Superior temporal gyrus (tissue), 1 donor: ENCODE measurements at regions not wholly inside any gene's neighbourhood (a gene's known extent, or its start where the extent isn't known, plus 50 kb on each side); places are given as distances from the start of the nearest gene placed in this dataset.

Experiments
- DNase-seq: peaks from one replicate; pipeline ENCODE4 v3.0.0-alpha.2; 2016; ENCODE audit errors: extremely low spot score

DNA sequence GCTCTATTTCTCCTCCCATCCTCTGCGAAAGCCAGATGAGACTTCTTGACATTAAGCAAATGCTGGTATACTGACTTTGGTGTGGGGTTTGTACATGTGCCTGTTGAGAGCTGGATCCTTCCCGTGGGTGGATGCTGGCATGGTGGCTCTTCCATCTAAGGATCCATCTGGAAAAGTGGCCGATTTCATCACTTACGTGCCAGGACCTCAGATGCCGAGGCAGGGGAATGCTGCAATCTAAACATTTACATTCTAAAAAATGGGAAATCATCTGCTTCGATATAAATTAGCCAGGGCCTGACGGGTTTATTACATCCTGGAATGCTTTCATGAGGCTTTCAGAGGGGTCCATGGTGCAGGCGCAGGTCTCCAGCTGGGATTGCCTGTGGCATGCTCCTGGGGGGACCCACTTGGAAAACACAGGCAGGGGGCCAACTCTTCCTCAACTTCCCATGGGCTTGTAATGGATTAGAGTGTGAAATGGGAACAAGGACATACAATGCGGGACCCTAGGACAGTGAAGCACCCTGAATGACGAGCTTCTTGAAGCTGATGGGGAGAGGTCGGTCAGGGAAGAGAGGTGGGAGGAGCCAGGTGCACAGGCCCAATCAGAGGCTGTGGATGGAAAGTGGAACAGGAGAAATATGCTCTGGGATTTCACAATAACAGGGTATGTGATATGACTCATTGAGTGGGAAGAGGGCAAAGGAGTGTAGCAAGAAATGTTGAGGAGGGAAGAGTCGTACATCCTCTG, 105.5 kb upstream of the PITX1 start:
- peak; percentile 20 for DNase-seq

DNA sequence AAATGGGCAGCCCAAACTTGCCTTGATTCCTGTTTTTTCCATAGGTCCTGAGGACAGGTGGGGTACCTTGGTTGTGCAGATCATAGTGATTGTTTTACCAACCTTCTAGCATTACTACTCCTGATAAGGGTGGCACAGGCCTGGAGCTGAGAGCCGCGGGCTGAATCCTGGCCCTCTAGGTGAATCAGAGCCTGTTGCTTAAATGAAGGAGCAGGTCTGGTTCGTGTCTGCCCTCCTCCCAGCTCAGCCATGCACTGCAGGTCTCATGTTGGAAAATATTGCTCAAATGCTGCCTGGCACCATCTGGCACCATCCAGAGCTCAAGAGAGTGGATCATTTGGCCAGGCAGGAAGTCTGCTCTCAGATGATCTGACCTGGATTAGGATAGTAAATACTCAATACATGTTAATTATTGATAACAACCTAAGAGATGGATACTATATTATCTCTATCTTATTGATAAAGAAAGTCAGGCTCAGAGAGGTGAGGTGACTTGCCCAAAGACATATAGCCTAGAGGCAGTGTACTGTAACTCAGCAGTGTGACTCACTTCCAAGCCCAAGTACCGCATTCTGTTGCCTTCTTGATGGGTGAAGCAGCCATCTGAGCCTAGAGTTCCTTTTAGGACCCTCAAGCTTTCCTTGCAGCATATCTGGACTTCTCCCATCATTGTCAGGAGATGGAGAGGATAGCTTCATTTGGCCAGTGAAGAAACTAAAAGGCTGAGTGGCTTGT, 104.3 kb upstream of the PITX1 start:
- no peak for DNase-seq

DNA sequence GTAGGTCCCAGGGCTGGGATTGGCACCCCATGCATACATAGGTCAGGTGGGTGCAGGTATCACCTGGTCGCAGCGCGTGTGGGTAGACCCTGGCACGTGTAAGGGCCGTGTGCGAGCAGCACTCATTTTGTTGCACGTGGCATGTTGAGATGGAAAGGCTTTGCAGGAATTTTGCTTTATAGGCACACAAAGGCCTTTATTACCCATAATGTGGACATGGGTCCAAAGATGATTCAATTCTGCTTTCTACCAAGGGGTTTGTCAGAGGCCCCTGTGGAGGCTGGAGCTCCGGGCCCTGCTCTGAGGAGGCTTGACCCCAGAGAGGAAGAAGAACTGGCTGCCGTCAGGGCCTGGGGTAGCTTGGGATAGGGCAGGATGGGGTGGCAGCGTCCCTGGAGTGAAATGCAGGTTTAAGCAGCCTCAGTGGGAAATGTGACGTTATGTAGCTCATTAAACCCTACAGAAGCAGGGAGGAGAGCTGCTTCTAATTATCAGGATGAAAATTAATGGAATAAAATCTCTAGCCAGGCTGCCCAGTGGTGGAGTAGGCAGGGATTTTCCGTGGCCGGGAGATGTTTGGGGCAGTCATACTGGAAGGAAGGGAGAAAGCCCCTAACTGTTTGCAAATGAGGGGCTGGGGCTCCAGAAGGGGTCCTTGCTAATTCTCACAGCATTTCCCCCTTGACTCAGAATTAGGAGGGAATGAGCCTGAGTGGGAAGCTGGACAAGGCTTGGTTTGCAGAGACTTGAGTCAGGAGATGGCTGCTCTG, 103.3 kb upstream of the PITX1 start:
- no peak for DNase-seq

DNA sequence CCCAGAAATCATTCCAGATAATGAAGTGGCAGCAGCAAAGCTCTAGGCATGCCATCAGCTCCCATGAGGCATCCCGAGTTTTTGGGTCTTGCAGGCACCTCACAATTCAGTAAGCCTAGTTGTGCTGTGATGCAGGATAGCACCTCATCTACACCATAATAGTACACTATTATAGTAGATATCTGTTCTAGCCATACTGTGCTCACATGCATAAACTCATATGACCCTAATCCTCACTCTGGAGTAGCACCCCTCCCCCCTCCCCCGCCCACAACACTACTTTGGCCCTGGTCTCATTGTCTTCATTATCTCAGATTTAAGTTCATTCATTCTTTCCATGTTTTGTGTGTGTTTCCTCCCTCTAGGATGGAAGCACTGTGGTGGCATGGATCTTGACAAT, 102.5 kb upstream of the PITX1 start:
- no peak for DNase-seq

DNA sequence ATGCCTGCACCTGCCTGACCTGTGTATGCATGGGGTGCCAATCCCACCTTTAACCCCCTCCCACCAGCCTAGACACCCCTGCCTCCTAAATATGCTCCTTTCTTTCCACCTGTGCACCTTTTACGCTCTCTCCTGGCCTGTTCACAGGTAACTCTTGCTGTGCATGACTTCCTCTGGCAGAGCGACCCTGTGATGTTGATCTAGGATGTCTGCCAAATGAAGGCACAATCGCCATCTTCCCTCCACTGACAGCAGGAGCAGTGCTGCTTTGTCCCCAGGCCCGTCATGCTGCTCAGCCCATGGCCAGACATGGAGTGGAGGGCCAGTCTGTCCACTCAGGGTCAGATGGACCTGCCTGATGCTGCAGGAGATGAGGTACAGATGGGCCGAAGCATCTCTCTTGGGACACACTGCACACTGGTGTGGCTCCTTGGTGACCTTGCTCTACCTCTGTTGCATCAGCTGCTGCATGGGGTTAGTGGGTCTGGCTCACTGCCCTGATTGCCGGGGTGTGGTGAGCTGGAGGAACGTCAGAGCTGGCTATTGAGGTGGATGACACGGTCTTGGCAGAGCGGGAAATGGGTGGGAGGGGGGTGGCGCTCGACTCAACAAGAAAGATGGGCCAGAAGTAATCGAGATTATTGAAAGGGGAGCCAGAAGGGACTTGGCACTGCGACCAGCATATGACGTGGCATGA, 101.7 kb upstream of the PITX1 start:
- DNase-seq = no peak

DNA sequence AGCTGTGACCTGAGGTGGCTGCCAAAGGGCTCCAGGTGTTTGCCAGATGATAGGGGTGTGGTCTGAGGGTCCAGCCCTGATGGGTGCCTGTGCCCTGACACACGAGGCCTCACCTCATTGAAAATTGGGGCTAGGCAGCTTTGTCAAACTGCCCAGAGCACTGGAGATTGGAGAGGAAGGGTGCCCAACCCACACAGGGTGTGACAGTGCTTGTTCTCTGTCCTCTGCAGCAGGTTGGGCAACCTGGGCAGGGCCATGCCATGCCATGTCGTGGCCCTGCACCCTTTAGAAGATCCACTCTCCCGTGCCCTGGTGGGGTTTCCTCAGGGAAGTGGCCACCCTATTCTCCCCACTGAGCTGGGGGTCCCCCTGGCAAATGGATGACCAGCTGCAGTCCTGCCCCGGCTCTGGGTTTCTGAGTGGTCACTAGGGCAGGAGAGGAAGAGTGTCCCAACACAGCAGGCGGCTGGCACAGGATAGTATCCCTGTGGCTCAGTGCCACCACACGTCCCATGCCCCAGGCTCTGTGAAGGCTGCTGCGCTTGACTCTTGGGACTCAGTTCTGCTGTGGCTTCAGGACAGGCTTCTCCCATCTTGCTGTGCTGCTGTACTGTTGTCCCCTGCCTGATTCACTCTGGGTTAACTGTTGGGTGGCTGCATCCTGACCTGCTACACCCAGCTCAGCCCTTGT, 100.8 kb upstream of the PITX1 start:
- no peak for DNase-seq

DNA sequence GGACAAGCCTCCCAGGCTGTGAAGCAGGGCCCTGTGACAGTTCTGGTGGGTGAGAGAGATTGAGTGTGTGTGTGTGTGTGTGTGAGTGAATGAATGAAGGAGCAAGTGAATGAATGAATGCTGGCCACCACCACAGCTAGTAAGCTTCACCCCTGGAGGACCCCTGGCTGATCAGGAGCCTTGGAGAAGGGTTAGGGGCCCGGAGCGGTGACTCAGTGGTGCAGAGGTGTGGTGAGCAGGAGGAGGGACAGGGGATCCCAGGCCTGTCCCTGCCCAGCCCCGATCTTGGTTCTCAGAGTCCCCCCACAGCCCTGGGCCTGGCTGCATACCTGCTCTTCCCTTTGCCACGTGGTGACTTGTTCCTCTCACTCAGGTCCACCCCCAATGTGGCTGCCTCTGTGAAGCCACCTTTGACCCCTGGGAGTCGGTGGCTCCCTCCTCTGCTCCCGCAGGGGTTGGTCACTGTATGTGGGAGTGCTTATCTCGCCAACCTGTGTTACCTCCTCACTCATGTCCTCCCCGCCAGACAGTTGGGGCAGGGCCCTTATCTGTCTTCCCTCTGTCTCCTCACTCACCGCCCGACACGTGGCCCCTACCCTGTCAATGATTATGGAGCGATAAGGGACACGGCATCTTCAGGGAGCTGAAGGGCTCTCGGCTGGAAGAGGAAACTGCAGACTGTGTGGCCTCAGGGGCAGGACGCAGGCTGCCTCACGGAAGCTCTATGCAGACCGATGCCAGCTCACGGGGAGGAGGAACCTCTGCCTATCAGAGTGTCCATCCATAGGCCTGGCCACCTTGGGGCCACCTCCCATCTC, 99.9 kb upstream of the PITX1 start:
- no peak for DNase-seq

DNA sequence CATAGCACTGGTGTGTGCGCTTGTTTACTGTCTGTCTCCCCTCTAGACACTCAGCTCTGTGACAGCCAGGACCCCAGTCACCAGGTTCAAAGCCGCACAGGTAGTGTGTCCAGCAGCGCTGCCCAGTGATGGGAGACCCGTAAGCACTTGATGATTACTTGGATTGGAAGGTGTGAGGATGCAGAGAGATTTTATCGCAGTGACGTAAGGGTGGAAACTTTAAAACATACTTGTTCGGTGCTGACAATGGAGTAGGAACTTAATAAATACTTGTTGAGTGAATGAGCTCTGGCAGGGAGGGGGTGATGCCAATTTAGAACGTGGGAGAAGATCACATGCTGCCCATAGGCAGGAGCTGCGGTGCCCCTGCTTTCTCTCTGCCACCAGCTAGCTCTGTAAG, 99.2 kb upstream of the PITX1 start:
- DNase-seq = no peak

DNA sequence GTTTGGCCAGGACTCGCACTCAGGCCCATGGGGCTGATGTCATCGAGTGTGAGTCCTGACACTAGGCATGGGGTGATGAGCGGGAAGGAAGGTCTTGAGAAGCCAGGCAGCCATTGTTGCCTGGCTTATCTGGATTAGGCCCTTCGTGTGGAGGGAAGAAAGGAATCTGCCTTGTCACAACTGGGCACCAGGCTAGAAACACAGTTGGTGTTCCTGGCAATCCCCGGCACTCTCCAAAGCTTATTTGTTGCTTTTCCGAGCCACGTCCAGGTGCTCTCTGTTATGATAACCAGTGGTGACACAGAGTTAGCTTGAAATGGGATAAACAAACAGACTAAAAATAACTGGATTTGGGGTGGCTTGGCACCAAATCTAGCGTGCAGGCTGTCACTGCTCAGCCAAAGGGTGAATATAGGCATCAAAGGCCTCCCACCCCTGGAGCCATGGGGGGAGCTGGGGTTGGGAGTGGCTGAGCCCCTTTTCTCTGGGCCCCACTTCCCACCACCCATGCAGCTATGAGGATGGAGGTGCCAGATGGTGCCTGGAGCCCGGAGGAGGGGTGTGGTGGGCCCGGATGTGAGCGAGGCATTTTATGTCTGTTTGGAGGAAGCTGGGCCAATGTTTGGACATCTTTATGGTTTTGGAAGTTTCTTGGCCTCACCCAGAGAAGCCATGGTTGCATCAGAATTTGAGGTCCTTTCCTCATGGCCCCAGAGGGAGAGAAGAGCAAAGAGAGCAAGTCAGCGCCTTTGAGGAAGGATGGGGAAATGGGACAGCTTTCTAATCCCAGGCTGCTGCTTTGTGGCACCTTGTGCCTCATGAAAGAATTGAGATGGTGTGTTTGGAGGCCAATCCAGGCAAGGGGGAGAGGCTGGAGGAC, 98.0 kb upstream of the PITX1 start:
- DNase-seq = no peak

DNA sequence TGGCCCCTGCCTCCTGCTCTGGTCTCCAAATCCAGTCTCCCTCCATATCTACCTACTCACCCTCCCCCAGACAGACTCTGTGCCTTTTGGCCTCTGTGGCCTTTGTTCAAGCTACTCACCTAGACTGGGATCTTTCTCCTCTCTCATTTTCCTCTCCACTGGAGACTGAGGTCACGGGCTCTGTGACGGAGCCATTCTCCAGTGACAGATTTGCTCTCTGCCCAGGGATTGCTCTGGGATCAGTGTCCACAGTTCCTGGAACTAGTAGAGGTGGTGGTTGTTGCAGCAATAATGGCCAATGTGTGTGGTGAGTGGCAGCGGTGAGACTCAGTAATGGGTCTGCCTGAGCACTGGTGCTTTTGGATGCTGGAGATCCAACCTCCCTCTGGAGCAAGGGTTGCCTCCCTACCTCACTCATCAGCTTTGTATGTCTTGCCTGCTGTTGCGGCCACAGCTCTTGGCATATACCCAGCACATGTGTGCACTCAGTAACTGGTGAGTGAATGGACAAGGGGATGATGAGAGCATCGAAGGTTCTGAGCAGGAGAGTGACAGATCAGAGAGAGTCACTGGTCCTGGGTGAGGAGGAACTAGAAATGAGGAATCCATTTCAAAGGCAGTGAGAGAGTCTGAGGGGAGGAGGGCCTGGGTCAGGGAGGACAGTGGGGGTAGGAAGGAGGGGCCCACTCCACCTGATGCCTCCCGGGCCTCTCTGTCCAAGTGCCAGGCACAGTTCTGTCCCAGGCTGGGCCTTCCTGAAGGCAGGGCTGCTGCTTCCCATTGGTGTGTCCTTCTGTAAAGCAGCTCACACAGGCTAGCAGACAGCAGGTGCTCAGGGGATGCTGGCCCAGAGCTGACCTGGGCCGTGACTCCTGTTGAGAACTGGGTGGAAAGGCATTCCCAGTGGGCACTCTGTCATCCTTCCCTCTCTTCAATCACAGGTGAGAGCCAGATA, 96.5 kb upstream of the PITX1 start:
- DNase-seq = no peak

DNA sequence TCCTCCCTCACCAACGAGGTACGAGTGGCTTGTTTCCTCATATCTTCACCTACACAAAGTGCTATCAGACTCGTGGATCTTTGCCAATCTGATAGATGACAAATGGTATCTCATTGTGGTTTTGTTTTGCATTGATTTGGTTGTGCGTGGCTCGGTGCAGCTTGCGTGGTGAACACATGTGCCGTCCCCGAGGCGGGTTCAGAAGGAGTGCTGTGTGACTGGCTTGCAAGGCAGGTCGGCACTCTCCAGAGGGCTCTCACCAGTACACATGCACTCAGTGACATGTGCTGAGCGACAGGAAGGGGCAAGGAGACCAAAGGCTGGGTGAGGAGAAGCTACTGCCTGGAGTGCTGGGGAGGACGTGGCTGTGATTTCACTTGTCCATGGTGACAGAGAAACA, 95.3 kb upstream of the PITX1 start:
- no peak for DNase-seq

DNA sequence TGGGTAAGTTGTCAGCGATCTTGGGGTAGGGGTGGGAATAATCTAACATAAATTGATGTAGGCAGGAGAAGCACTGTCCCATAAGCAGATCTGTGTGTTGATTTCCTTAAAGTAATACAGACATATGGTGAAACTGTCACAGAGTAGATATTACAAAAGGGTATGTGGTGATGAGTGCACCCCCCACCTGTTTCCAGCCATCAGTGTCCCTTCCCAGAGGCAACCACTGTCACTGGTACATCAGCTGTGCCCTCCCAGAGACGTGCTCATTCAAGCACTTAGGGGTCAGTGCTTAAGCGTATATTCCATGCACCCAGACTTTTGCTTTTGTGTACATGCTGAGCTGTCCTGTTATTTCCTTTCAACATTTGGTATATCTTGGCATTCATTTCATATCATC, 94.3 kb upstream of the PITX1 start:
- no peak for DNase-seq

DNA sequence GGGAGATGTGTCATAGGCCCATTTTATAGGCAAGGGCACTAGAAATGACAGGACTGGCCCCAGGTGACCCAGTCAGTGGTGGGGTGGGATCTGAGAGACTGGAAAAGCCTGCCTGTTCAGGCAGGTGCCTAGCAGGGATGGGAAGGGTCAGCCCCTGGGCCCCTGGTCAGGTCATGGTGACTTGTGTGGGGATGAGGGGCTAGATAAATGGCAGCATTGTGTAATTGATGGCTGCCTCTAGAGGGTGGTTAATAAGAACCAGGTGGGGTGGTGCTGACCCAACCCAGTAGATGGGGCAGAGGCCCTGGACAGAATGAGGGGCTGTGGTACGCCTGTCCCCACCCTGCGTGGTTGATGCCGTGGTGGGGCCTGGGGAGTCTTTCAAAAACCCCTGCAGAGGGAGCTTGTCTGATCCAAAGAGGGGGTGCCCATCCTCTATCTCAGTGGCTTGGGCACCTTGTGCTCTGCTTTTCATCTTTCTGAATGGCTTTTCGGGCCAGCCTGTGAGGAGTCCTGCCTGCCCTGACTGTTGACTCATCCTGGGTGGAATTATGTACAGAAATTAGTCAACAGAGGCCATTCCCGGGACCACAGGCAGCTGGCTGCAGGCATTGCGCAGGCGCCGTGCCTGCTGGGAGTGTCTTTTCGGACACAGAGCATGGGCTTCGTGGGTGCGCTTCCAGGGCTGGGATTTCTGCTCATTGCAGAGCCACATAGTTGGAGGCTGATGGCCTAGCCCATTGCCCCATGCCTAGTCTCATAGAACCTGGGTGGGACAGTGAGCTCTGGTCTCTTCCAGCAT, 93.6 kb upstream of the PITX1 start:
- no peak for DNase-seq

DNA sequence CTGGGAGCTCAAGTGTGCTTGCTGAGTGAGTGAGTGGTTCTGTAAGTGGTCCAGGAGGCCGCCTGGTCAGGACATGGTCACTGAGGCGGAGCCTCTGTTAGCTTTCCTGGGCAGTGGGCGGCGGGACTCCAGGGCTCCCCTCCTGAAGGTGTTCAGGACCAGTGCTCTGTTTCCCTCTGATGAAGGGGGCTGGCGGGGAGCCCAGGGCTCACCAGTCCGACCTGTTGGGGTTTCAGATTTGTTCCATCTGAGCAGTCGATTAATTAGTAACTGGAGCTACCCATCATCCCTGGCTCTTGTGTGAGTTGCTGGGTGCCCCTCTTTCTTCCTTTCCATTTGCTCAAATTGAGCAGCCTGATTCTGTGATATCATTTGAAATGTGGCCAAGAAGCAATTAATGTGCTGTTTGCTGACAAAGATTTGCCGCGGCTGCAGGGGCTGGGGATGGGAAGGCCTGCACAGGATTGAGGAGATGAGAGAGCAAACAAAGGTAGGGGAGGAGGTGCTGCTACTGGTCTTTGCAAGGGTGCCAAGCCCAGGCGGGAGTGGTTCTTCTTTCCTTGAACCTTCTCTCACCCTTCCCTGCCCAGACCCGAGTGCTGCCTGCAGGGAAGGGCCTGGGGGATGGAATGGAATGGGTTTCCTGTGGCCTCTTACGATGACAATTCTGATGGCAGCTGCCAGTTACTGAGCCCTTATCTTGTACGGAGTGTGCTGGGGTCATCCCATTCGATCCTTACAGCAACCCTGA, 92.8 kb upstream of the PITX1 start:
- DNase-seq = no peak

DNA sequence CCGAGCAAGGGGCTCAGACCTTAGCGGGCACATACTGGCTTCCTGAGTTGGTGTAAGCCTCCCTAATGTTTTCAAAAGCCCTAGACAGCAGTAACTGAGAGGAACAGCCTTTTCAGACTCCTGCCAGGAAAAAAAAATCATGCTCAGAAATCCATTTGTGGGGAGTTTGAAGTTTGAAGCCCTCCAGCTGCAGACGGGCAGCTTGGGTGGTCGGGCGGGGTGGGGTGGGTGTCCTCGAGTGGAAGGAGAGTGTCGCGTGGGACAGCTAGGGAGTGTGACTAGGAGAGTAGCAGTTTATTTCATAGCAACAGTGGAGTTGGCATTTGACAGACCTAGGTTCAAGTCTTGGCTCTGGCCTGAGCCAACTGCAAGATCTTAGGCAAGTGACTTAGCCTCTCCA, 90.7 kb upstream of the PITX1 start:
- no peak for DNase-seq

DNA sequence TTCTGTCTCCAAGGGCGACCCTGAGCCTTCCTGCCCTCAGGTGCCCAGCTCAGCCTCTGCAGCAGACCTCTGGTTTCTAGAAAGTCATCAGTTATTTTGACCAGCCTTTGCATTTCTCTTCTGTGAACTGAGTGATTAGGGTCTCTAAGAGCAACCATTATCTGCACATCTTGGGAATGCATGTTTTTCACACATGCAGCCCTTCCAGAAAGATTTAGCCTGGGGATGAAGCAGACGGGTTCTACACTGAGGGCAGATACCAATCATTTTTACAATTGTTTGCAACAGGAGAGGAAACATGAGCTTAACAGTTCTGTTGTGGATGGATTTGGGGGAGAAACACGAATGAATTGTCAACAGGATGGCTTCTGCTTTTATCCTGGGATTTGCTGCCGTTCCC, 90.1 kb upstream of the PITX1 start:
- no peak for DNase-seq

DNA sequence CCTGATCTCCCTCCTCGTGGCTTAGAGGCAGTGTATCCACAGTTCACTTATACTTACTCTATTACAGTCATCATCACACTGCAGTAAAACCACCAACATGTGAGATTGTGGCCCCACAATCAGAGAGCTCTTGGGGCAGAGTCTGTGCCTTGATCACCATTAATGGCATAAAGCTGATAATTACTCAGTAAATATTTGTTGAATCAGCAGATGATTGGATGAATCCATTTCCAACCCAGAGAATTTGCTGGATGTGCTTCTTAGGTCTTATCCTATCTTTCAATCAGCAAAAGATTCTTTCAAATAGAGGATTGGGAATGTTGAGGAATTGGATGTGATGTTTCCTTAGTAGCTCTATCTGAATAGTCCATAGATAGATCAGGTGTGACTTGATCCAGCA, 88.8 kb upstream of the PITX1 start:
- no peak for DNase-seq
